Kidney epithelial cell (primary cell): ENCODE measurements at regions not wholly inside any gene's neighbourhood (a gene's known extent, or its start where the extent isn't known, plus 50 kb on each side); places are given as distances from the start of the nearest gene placed in this dataset.

Experiments used
- DNase-seq: peaks from one replicate; pipeline ENCODE4 v3.0.0-alpha.2; 2010; ENCODE audit warnings: low read depth
- H3K27me3 ChIP-seq: 2 replicates; pipeline ENCODE4 v1.6.0; 2011; ENCODE audit warnings: low read length; ENCODE audit not compliant: control insufficient read depth, insufficient read depth
- H3K36me3 ChIP-seq: 2 replicates; pipeline ENCODE4 v1.5.1; 2011; ENCODE audit warnings: low read length; ENCODE audit not compliant: control insufficient read depth, insufficient read depth
- H3K4me3 ChIP-seq: 2 replicates; pipeline ENCODE4 v1.5.1; 2011; ENCODE audit warnings: low read depth, mild to moderate bottlenecking, control low read depth, low read length
- TF ChIP-seq, protein P1 (sequence below): IDR thresholded peaks from 2 replicates; pipeline ENCODE4 v1.5.1; 2011; ENCODE audit warnings: mild to moderate bottlenecking, moderate library complexity, low read length, control low read depth, inconsistent platforms; ENCODE audit not compliant: insufficient read depth, poor library complexity, severe bottlenecking

DNA sequence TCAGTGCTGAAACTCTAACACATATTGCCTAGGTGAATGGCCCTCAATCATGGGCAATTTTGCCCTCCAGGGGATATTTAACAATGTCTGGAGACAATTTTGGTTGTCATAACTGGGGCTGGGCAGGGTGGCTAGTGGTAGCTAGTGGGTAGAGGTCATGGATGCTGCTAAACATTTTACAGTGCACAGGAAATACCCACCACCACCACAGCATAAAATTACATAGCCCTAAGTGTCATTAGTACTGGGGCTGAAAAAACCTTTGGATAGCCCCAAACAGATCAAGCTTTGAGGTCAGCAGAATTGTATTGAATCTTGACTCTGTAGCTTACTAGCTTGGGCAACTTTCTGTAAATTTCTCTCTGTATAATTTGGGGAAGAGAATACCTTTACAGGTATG lies 758.0 kb downstream of the BCL11B start:
- no peaks in the 10 kb centered on the region for H3K27me3 ChIP-seq
- H3K4me3 ChIP-seq, result no peak overlapping the region
- TF ChIP-seq, protein P1, sequence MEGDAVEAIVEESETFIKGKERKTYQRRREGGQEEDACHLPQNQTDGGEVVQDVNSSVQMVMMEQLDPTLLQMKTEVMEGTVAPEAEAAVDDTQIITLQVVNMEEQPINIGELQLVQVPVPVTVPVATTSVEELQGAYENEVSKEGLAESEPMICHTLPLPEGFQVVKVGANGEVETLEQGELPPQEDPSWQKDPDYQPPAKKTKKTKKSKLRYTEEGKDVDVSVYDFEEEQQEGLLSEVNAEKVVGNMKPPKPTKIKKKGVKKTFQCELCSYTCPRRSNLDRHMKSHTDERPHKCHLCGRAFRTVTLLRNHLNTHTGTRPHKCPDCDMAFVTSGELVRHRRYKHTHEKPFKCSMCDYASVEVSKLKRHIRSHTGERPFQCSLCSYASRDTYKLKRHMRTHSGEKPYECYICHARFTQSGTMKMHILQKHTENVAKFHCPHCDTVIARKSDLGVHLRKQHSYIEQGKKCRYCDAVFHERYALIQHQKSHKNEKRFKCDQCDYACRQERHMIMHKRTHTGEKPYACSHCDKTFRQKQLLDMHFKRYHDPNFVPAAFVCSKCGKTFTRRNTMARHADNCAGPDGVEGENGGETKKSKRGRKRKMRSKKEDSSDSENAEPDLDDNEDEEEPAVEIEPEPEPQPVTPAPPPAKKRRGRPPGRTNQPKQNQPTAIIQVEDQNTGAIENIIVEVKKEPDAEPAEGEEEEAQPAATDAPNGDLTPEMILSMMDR, result no peak
- H3K36me3 ChIP-seq, result no peaks in the 10 kb centered on the region
- DNase-seq, result no peak

DNA sequence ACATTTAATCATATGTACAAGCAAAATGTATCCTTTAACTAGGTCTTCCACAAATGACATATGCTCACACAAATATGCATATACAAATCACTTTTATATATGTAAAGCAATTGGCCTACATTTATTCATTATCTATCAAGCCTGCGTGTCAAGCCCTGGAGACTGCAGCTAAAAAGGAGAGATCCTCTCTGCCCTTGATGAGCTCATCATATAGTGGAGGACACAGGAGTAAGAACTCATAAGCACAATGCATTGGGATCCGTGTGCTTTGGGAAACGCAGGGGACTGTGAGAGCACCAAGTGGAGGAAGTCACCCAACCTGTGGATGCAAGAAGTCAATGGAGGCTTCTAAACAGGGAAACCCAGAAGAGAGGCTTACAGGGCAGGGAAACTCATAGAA lies 735.7 kb downstream of the BCL11B start:
- Histone ChIP-seq H3K4me3 (no peak overlapping the region), H3K36me3 (no peaks in the 10 kb centered on the region), H3K27me3 (no peaks in the 10 kb centered on the region)
- TF ChIP-seq, protein P1, result no peak
- DNase-seq, result no peak

DNA sequence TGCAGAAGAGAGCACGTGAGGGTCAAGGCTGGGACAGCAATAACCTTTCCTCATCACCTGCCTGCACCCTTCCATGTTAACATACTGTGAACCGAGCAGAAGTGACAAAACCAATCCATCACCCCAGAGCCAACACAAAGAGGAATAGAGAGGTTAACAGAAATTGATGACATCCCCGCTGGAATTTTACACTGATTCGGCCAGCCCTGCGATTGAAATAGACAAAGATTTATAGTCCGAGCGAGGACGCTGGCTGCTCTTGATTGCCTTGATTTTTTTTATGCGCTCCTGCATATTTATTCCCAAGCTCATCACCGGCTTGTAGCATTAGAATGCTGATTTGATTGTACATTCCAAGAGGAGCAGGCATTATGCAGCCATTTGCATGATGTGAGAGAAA lies 729.7 kb downstream of the BCL11B start:
- TF ChIP-seq, protein P1, result no peak
- H3K4me3 ChIP-seq, result no peak overlapping the region

DNA sequence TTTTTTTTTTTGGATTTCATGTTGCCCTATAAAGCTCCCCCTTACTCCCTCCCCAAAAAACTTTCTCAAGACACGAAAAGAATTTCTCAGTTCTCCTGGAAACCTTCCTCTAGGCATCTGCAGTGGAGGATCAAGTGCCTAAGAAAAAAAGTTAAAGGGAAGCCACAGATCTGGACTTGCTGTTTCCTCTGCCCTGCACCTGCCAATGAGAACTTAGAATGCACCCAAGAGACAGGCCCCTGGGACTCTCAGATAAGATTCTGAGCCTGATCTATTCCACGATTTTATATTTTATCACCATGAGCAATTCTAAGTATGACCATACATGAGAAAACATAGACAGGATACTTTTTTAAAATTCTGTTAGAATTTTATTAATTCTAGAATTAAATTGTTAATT lies 728.9 kb downstream of the BCL11B start:
- Histone ChIP-seq H3K36me3 (no peaks in the 10 kb centered on the region), H3K4me3 (no peak overlapping the region), H3K27me3 (no peaks in the 10 kb centered on the region)
- TF ChIP-seq, protein P1, result no peak
- no peak for DNase-seq

More for the DNA sequence above, 729.7 kb downstream of the BCL11B start:
- no peak for DNase-seq
- no peaks in the 10 kb centered on the region for H3K27me3 ChIP-seq
- no peaks in the 10 kb centered on the region for H3K36me3 ChIP-seq

DNA sequence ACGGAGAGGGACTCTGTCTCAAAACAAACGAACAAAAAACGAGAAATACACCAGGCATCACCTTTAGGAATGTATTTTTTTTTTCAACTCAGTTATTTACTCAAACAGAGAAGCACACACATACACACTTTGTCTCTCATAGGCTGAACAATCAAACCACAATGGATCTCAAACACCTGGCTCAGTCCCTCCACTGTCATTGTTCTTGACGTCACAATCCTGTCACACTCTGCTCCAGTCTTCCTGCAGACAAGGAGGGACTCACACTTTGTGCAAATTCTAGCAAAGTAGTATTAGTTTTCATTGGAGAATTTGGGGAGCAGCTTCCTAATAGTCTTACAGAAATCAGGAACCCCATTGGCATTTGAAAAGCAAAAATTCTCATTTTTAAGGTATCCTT lies 727.8 kb downstream of the BCL11B start:
- Histone ChIP-seq H3K27me3 (no peaks in the 10 kb centered on the region), H3K4me3 (no peak overlapping the region), H3K36me3 (no peaks in the 10 kb centered on the region)
- TF ChIP-seq, protein P1, result no peak
- DNase-seq, result no peak

DNA sequence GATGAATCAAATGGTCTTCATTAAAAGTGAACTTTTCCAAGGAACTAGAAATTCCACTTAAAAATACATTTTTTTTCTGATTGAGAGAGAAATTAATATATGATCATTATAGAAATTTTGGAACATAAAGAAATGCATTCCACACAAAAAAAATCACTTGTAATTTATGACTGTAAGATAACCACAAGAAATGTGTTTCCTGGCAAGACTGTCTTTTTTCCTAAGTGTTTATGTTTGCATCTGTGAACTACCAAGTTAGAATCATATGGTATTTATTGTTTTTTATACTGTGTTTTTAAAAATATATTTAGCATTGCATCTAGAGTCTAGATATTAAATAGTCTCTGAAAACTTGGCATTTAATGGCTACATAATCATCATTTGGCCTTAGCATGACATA lies 726.8 kb downstream of the BCL11B start:
- H3K4me3 ChIP-seq, result no peak overlapping the region
- TF ChIP-seq, protein P1, result no peak
- H3K27me3 ChIP-seq, result no peaks in the 10 kb centered on the region
- H3K36me3 ChIP-seq, result no peaks in the 10 kb centered on the region
- DNase-seq, result no peak
